ENCODE measurements at regions not wholly inside any gene's neighbourhood (a gene's known extent, or its start where the extent isn't known, plus 50 kb on each side); places are given as distances from the start of the nearest gene placed in this dataset.

- TF ChIP-seq POLR2A (IDR thresholded peaks at IDR 0.05) = no peak
- TF ChIP-seq, protein P1, sequence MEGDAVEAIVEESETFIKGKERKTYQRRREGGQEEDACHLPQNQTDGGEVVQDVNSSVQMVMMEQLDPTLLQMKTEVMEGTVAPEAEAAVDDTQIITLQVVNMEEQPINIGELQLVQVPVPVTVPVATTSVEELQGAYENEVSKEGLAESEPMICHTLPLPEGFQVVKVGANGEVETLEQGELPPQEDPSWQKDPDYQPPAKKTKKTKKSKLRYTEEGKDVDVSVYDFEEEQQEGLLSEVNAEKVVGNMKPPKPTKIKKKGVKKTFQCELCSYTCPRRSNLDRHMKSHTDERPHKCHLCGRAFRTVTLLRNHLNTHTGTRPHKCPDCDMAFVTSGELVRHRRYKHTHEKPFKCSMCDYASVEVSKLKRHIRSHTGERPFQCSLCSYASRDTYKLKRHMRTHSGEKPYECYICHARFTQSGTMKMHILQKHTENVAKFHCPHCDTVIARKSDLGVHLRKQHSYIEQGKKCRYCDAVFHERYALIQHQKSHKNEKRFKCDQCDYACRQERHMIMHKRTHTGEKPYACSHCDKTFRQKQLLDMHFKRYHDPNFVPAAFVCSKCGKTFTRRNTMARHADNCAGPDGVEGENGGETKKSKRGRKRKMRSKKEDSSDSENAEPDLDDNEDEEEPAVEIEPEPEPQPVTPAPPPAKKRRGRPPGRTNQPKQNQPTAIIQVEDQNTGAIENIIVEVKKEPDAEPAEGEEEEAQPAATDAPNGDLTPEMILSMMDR (IDR thresholded peaks at IDR 0.05 in 4 of 5, conservative IDR thresholded peaks at IDR 0.05 in 1 of 5) = no peak
Measured at GRCh38 chr7:46257761-46258448, 336.8 kb upstream of the IGFBP3 start.
